ENCODE measurements at regions not wholly inside any gene's neighbourhood (a gene's known extent, or its start where the extent isn't known, plus 50 kb on each side); places are given as distances from the start of the nearest gene placed in this dataset.

GRCh38 chr6:165737396-165737795, 74.4 kb upstream of the PDE10A start:
- TF ChIP-seq POLR2AphosphoS5 (IDR thresholded peaks at IDR 0.05) (no peak), EP300 (conservative IDR thresholded peaks at IDR 0.05; ENCODE audit: poor library complexity, severe bottlenecking) (no peak), MXI1 (conservative IDR thresholded peaks at IDR 0.05; ENCODE audit: poor library complexity, severe bottlenecking) (no peak), TAF1 (IDR thresholded peaks at IDR 0.05; ENCODE audit: low read depth) (no peak), EZH2 (IDR thresholded peaks at IDR 0.05; ENCODE audit: borderline replicate concordance, insufficient read depth, low read length, poor library complexity, severe bottlenecking) (no peak)
- TF ChIP-seq, protein P1, sequence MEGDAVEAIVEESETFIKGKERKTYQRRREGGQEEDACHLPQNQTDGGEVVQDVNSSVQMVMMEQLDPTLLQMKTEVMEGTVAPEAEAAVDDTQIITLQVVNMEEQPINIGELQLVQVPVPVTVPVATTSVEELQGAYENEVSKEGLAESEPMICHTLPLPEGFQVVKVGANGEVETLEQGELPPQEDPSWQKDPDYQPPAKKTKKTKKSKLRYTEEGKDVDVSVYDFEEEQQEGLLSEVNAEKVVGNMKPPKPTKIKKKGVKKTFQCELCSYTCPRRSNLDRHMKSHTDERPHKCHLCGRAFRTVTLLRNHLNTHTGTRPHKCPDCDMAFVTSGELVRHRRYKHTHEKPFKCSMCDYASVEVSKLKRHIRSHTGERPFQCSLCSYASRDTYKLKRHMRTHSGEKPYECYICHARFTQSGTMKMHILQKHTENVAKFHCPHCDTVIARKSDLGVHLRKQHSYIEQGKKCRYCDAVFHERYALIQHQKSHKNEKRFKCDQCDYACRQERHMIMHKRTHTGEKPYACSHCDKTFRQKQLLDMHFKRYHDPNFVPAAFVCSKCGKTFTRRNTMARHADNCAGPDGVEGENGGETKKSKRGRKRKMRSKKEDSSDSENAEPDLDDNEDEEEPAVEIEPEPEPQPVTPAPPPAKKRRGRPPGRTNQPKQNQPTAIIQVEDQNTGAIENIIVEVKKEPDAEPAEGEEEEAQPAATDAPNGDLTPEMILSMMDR (IDR thresholded peaks at IDR 0.05; ENCODE audit: poor library complexity, severe bottlenecking), result no peak
- no peaks in the 10 kb centered on the region for H4K20me1 ChIP-seq (ENCODE audit: insufficient read depth)
- no peak overlapping the region for H2AFZ ChIP-seq (ENCODE audit: low read depth, low read length)
- H3K4me2 ChIP-seq (ENCODE audit: low read length), result no peak overlapping the region
- H3F3A ChIP-seq (ENCODE audit: insufficient read depth, low read length, poor library complexity, severe bottlenecking), result no peaks in the 10 kb centered on the region
- H3K4me3 ChIP-seq (ENCODE audit: low read length), result no peak overlapping the region
- no peaks in the 10 kb centered on the region for H3K9me3 ChIP-seq (ENCODE audit: low read length)
- no peaks in the 10 kb centered on the region for H3K27me3 ChIP-seq (ENCODE audit: insufficient read depth, low read depth, low read length)
- no peak overlapping the region for H3K27ac ChIP-seq (ENCODE audit: low read length)
- no peaks in the 10 kb centered on the region for H3K79me2 ChIP-seq (replicated peaks; ENCODE audit: insufficient read depth, low read length)
- H3K36me3 ChIP-seq (ENCODE audit: insufficient read depth, low read length), result no peaks in the 10 kb centered on the region
- H3K9me2 ChIP-seq (ENCODE audit: insufficient read depth, low read length), result no peaks in the 10 kb centered on the region
- H3K9ac ChIP-seq (ENCODE audit: low read length), result no peak overlapping the region

- H3K27me3 ChIP-seq (ENCODE audit: insufficient read depth, low read depth, low read length), result no peaks in the 10 kb centered on the region
- H3K9ac ChIP-seq (ENCODE audit: low read length), result no peak overlapping the region
- H3F3A ChIP-seq (ENCODE audit: insufficient read depth, low read length, poor library complexity, severe bottlenecking), result no peaks in the 10 kb centered on the region
- TF ChIP-seq SMC3 (conservative IDR thresholded peaks at IDR 0.05; ENCODE audit: poor library complexity), result no peak
- TF ChIP-seq, protein P2, sequence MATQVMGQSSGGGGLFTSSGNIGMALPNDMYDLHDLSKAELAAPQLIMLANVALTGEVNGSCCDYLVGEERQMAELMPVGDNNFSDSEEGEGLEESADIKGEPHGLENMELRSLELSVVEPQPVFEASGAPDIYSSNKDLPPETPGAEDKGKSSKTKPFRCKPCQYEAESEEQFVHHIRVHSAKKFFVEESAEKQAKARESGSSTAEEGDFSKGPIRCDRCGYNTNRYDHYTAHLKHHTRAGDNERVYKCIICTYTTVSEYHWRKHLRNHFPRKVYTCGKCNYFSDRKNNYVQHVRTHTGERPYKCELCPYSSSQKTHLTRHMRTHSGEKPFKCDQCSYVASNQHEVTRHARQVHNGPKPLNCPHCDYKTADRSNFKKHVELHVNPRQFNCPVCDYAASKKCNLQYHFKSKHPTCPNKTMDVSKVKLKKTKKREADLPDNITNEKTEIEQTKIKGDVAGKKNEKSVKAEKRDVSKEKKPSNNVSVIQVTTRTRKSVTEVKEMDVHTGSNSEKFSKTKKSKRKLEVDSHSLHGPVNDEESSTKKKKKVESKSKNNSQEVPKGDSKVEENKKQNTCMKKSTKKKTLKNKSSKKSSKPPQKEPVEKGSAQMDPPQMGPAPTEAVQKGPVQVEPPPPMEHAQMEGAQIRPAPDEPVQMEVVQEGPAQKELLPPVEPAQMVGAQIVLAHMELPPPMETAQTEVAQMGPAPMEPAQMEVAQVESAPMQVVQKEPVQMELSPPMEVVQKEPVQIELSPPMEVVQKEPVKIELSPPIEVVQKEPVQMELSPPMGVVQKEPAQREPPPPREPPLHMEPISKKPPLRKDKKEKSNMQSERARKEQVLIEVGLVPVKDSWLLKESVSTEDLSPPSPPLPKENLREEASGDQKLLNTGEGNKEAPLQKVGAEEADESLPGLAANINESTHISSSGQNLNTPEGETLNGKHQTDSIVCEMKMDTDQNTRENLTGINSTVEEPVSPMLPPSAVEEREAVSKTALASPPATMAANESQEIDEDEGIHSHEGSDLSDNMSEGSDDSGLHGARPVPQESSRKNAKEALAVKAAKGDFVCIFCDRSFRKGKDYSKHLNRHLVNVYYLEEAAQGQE (IDR thresholded peaks at IDR 0.05; ENCODE audit: borderline replicate concordance), result no peak
- no peak for TF ChIP-seq TAF1 (IDR thresholded peaks at IDR 0.05; ENCODE audit: low read depth)
- no peak for TF ChIP-seq EZH2 (IDR thresholded peaks at IDR 0.05; ENCODE audit: borderline replicate concordance, insufficient read depth, low read length, poor library complexity, severe bottlenecking)
- no peaks in the 10 kb centered on the region for H3K79me2 ChIP-seq (replicated peaks; ENCODE audit: insufficient read depth, low read length)
- no peaks in the 10 kb centered on the region for H3K9me3 ChIP-seq (ENCODE audit: low read length)
- H3K9me2 ChIP-seq (ENCODE audit: insufficient read depth, low read length), result no peaks in the 10 kb centered on the region
- peak overlapping the region; percentile 18 for H2AFZ ChIP-seq (ENCODE audit: low read depth, low read length)
- no peak overlapping the region for H3K4me3 ChIP-seq (ENCODE audit: low read length)
- no peaks in the 10 kb centered on the region for H4K20me1 ChIP-seq (ENCODE audit: insufficient read depth)
- H3K36me3 ChIP-seq (ENCODE audit: insufficient read depth, low read length), result no peaks in the 10 kb centered on the region
- H3K27ac ChIP-seq (ENCODE audit: low read length), result no peak overlapping the region
- no peak overlapping the region for H3K4me2 ChIP-seq (ENCODE audit: low read length)
Observed at GRCh38 chr6:165735065-165735464, 72.0 kb upstream of the PDE10A start.

GRCh38 chr6:165733489-165733791, 70.4 kb upstream of the PDE10A start:
- Histone ChIP-seq H3K4me3 (ENCODE audit: low read length) (no peak overlapping the region), H3K9ac (ENCODE audit: low read length) (no peak overlapping the region), H3K27ac (ENCODE audit: low read length) (no peak overlapping the region), H3K79me2 (replicated peaks; ENCODE audit: insufficient read depth, low read length) (no peaks in the 10 kb centered on the region), H3K4me2 (ENCODE audit: low read length) (no peak overlapping the region), H3K36me3 (ENCODE audit: insufficient read depth, low read length) (no peaks in the 10 kb centered on the region), H4K20me1 (ENCODE audit: insufficient read depth) (no peaks in the 10 kb centered on the region), H3F3A (ENCODE audit: insufficient read depth, low read length, poor library complexity, severe bottlenecking) (no peaks in the 10 kb centered on the region), H3K9me3 (ENCODE audit: low read length) (no peaks in the 10 kb centered on the region), H3K9me2 (ENCODE audit: insufficient read depth, low read length) (no peaks in the 10 kb centered on the region), H3K27me3 (ENCODE audit: insufficient read depth, low read depth, low read length) (no peaks in the 10 kb centered on the region), H2AFZ (ENCODE audit: low read depth, low read length) (no peak overlapping the region)
- TF ChIP-seq POLR2AphosphoS5 (IDR thresholded peaks at IDR 0.05) (no peak), MXI1 (conservative IDR thresholded peaks at IDR 0.05; ENCODE audit: poor library complexity, severe bottlenecking) (no peak), RAD21 (conservative IDR thresholded peaks at IDR 0.05) (no peak), EP300 (conservative IDR thresholded peaks at IDR 0.05; ENCODE audit: poor library complexity, severe bottlenecking) (no peak), SMC3 (conservative IDR thresholded peaks at IDR 0.05; ENCODE audit: poor library complexity) (no peak), EZH2 (IDR thresholded peaks at IDR 0.05; ENCODE audit: borderline replicate concordance, insufficient read depth, low read length, poor library complexity, severe bottlenecking) (no peak)
- TF ChIP-seq, protein P2 (IDR thresholded peaks at IDR 0.05; ENCODE audit: borderline replicate concordance), result no peak

Measured in neural cell (in vitro differentiated cells).